ENCODE measurements at regions not wholly inside any gene's neighbourhood (a gene's known extent, or its start where the extent isn't known, plus 50 kb on each side); places are given as distances from the start of the nearest gene placed in this dataset.

- H3K4me1 ChIP-seq (ENCODE audit: insufficient read depth): no peaks in the 10 kb centered on the region
- no peak overlapping the region for H3K4me3 ChIP-seq (ENCODE audit: low read depth, low read length)
- no peak overlapping the region for H3K27ac ChIP-seq (ENCODE audit: low read depth)
- no peak for DNase-seq (ENCODE audit: extremely low spot score)
- no peaks in the 10 kb centered on the region for H3K36me3 ChIP-seq (ENCODE audit: insufficient read depth)
- WGBS: 50% methylated on average over 5 of the region's 5 CpGs
These were observed 596.7 kb upstream of the UBE2E2 start for GRCh38 chr3:22606461-22606860.

- Histone ChIP-seq H3K4me1 (ENCODE audit: insufficient read depth) (no peaks in the 10 kb centered on the region), H3K27ac (ENCODE audit: low read depth) (no peak overlapping the region), H3K4me3 (ENCODE audit: low read depth, low read length) (no peak overlapping the region), H3K36me3 (ENCODE audit: insufficient read depth) (no peaks in the 10 kb centered on the region)
- DNase-seq (ENCODE audit: extremely low spot score): no peak
- WGBS: 87% methylated on average over 3 of the region's 3 CpGs
These were observed 596.2 kb upstream of the UBE2E2 start for GRCh38 chr3:22606938-22607337.

GRCh38 chr3:22608093-22608492 lies 595.0 kb upstream of the UBE2E2 start:
- no peak overlapping the region for H3K27ac ChIP-seq (ENCODE audit: low read depth)
- no peaks in the 10 kb centered on the region for H3K36me3 ChIP-seq (ENCODE audit: insufficient read depth)
- 97% methylated on average over 4 of the region's 4 CpGs for WGBS
- no peak for DNase-seq (ENCODE audit: extremely low spot score)
- H3K4me3 ChIP-seq (ENCODE audit: low read depth, low read length): no peak overlapping the region
- H3K4me1 ChIP-seq (ENCODE audit: insufficient read depth): no peaks in the 10 kb centered on the region

GRCh38 chr3:22608721-22609120 lies 594.4 kb upstream of the UBE2E2 start:
- Histone ChIP-seq H3K4me1 (ENCODE audit: insufficient read depth) (no peaks in the 10 kb centered on the region), H3K27ac (ENCODE audit: low read depth) (no peak overlapping the region), H3K4me3 (ENCODE audit: low read depth, low read length) (no peak overlapping the region), H3K36me3 (ENCODE audit: insufficient read depth) (no peaks in the 10 kb centered on the region)
- no peak for DNase-seq (ENCODE audit: extremely low spot score)
- 85% methylated on average over 2 of the region's 2 CpGs for WGBS

- Histone ChIP-seq H3K27ac (ENCODE audit: low read depth) (no peak overlapping the region), H3K4me3 (ENCODE audit: low read depth, low read length) (no peak overlapping the region), H3K36me3 (ENCODE audit: insufficient read depth) (no peaks in the 10 kb centered on the region), H3K4me1 (ENCODE audit: insufficient read depth) (no peaks in the 10 kb centered on the region)
- WGBS: 86% methylated on average over 1 of the region's 1 CpG
- no peak for DNase-seq (ENCODE audit: extremely low spot score)
These were observed 594.0 kb upstream of the UBE2E2 start for GRCh38 chr3:22609139-22609538.

- Histone ChIP-seq H3K4me3 (ENCODE audit: low read depth, low read length) (no peak overlapping the region), H3K4me1 (ENCODE audit: insufficient read depth) (peaks cover 1% of the 10 kb centered on the region), H3K36me3 (ENCODE audit: insufficient read depth) (no peaks in the 10 kb centered on the region), H3K27ac (ENCODE audit: low read depth) (no peak overlapping the region)
- DNase-seq (ENCODE audit: extremely low spot score): no peak
- 88% methylated on average over 4 of the region's 4 CpGs for WGBS
These were observed 590.2 kb upstream of the UBE2E2 start for GRCh38 chr3:22612927-22613326.

- no peak overlapping the region for H3K4me3 ChIP-seq (ENCODE audit: low read depth, low read length)
- H3K36me3 ChIP-seq (ENCODE audit: insufficient read depth): no peaks in the 10 kb centered on the region
- WGBS: 42% methylated on average over 2 of the region's 2 CpGs
- DNase-seq (ENCODE audit: extremely low spot score): no peak
- no peak overlapping the region for H3K27ac ChIP-seq (ENCODE audit: low read depth)
- peaks cover 1% of the 10 kb centered on the region for H3K4me1 ChIP-seq (ENCODE audit: insufficient read depth)
These were observed 587.3 kb upstream of the UBE2E2 start for GRCh38 chr3:22615790-22616189.

GRCh38 chr3:22617372-22617771 lies 585.8 kb upstream of the UBE2E2 start:
- H3K27ac ChIP-seq (ENCODE audit: low read depth): no peak overlapping the region
- no peak overlapping the region for H3K4me3 ChIP-seq (ENCODE audit: low read depth, low read length)
- H3K4me1 ChIP-seq (ENCODE audit: insufficient read depth): peaks cover 1% of the 10 kb centered on the region
- DNase-seq (ENCODE audit: extremely low spot score): no peak
- 76% methylated on average over 1 of the region's 1 CpG for WGBS
- H3K36me3 ChIP-seq (ENCODE audit: insufficient read depth): no peaks in the 10 kb centered on the region

GRCh38 chr3:22620498-22620897 lies 582.6 kb upstream of the UBE2E2 start:
- H3K4me3 ChIP-seq (ENCODE audit: low read depth, low read length): no peak overlapping the region
- no peak for DNase-seq (ENCODE audit: extremely low spot score)
- WGBS: 92% methylated on average over 1 of the region's 1 CpG

GRCh38 chr3:22621205-22621809 lies 581.8 kb upstream of the UBE2E2 start:
- H3K4me1 ChIP-seq (ENCODE audit: insufficient read depth): no peaks in the 10 kb centered on the region
- H3K4me3 ChIP-seq (ENCODE audit: low read depth, low read length): no peak overlapping the region
- no peaks in the 10 kb centered on the region for H3K36me3 ChIP-seq (ENCODE audit: insufficient read depth)
- no peak overlapping the region for H3K27ac ChIP-seq (ENCODE audit: low read depth)
- WGBS: 95% methylated on average over 4 of the region's 4 CpGs
- no peak for DNase-seq (ENCODE audit: extremely low spot score)

More at GRCh38 chr3:22620498-22620897, 582.6 kb upstream of the UBE2E2 start:
- Histone ChIP-seq H3K27ac (ENCODE audit: low read depth) (no peak overlapping the region), H3K4me1 (ENCODE audit: insufficient read depth) (peaks cover 1% of the 10 kb centered on the region), H3K36me3 (ENCODE audit: insufficient read depth) (no peaks in the 10 kb centered on the region)

GRCh38 chr3:22627993-22628499 lies 575.1 kb upstream of the UBE2E2 start:
- Histone ChIP-seq H3K4me3 (ENCODE audit: low read depth, low read length) (no peak overlapping the region), H3K27ac (ENCODE audit: low read depth) (no peak overlapping the region), H3K36me3 (ENCODE audit: insufficient read depth) (no peaks in the 10 kb centered on the region), H3K4me1 (ENCODE audit: insufficient read depth) (no peaks in the 10 kb centered on the region)
- 94% methylated on average over 3 of the region's 3 CpGs for WGBS
- no peak for DNase-seq (ENCODE audit: extremely low spot score)

- Histone ChIP-seq H3K4me3 (ENCODE audit: low read depth, low read length) (no peak overlapping the region), H3K4me1 (ENCODE audit: insufficient read depth) (no peaks in the 10 kb centered on the region), H3K27ac (ENCODE audit: low read depth) (no peak overlapping the region), H3K36me3 (ENCODE audit: insufficient read depth) (no peaks in the 10 kb centered on the region)
- WGBS: 89% methylated on average over 3 of the region's 3 CpGs
- no peak for DNase-seq (ENCODE audit: extremely low spot score)
These were observed 570.6 kb upstream of the UBE2E2 start for GRCh38 chr3:22632536-22632935.

- no peaks in the 10 kb centered on the region for H3K36me3 ChIP-seq (ENCODE audit: insufficient read depth)
- H3K4me3 ChIP-seq (ENCODE audit: low read depth, low read length): no peak overlapping the region
- no peak for DNase-seq (ENCODE audit: extremely low spot score)
- no peaks in the 10 kb centered on the region for H3K4me1 ChIP-seq (ENCODE audit: insufficient read depth)
- no peak overlapping the region for H3K27ac ChIP-seq (ENCODE audit: low read depth)
- 88% methylated on average over 1 of the region's 1 CpG for WGBS
These were observed 568.7 kb upstream of the UBE2E2 start for GRCh38 chr3:22634433-22634832.

GRCh38 chr3:22659651-22660475 lies 543.3 kb upstream of the UBE2E2 start:
- 21% methylated on average over 1 of the region's 1 CpG for WGBS
- Histone ChIP-seq H3K36me3 (ENCODE audit: insufficient read depth) (no peaks in the 10 kb centered on the region), H3K27ac (ENCODE audit: low read depth) (no peak overlapping the region), H3K4me3 (ENCODE audit: low read depth, low read length) (no peak overlapping the region), H3K4me1 (ENCODE audit: insufficient read depth) (no peaks in the 10 kb centered on the region)
- DNase-seq (ENCODE audit: extremely low spot score): no peak
